ENCODE measurements at regions not wholly inside any gene's neighbourhood (a gene's known extent, or its start where the extent isn't known, plus 50 kb on each side); places are given as distances from the start of the nearest gene placed in this dataset.

- in situ Hi-C loops (cut with HindIII; ENCODE audit: low sequenced_read_pairs): no loop called here
Observed at GRCh38 chr12:76697849-76698248, 66.1 kb upstream of the ZDHHC17 start.

DNA sequence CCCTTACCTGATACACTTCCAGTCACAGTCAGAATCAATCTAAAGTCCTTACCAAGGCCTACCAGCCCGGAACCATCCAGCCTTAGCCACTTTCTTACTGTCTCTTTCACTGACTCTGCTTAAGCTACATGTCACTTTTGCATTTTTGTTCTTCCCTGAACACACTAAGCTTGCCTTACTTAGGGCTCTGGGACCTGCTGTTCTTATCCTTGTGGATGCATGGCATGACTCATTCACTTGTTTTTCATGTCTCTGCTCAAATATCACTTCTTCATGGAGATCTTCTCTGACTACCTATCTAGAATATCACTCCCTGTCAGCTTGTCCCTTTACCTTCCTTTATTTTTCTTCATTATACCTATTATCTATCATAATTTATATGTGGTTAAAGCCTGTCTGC is 65.6 kb upstream of the ZDHHC17 start:
- no peak overlapping the region for H3K4me3 ChIP-seq (ENCODE audit: low read depth, low read length)
- DNase-seq (ENCODE audit: low read depth): no peak
- no peak for TF ChIP-seq CTCF (IDR thresholded peaks at IDR 0.05; ENCODE audit: low read depth, low read length, missing control alignments)
- in situ Hi-C loops (cut with HindIII; ENCODE audit: low sequenced_read_pairs): no loop called here

More at GRCh38 chr12:76697849-76698248, 66.1 kb upstream of the ZDHHC17 start:
- no peak overlapping the region for H3K4me3 ChIP-seq (ENCODE audit: low read depth, low read length)
- no peak for TF ChIP-seq CTCF (IDR thresholded peaks at IDR 0.05; ENCODE audit: low read depth, low read length, missing control alignments)
- DNase-seq (ENCODE audit: low read depth): no peak

- in situ Hi-C loops (cut with HindIII; ENCODE audit: low sequenced_read_pairs): no loop called here
- no peak for DNase-seq (ENCODE audit: low read depth)
- H3K4me3 ChIP-seq (ENCODE audit: low read depth, low read length): no peak overlapping the region
- TF ChIP-seq CTCF (IDR thresholded peaks at IDR 0.05; ENCODE audit: low read depth, low read length, missing control alignments): no peak
Observed at GRCh38 chr12:76698966-76699365, 64.9 kb upstream of the ZDHHC17 start.

DNA sequence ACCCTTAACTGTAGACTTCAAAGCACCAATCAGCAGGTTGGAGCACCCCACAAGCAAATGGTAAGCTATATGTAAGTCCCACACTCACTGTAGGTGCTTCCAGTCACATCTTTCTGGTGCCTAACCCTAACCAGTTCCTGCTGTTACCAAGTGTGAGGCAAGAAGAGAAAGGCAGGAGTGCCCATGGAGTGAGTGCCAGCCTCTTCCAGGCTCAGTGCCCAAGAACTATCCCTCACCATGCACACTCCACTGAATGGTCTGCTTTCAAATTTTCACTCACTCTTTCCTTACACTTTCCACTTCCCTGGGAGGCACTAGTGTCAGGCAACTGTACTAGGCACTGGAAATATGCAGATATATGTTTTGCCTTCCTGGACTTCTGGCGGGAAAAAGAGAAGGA is 62.2 kb upstream of the ZDHHC17 start:
- TF ChIP-seq CTCF (IDR thresholded peaks at IDR 0.05; ENCODE audit: low read depth, low read length, missing control alignments): no peak

GRCh38 chr12:76702946-76703345 is 61.0 kb upstream of the ZDHHC17 start:
- in situ Hi-C loops (cut with HindIII; ENCODE audit: low sequenced_read_pairs): no loop called here
- no peak for DNase-seq (ENCODE audit: low read depth)
- TF ChIP-seq CTCF (IDR thresholded peaks at IDR 0.05; ENCODE audit: low read depth, low read length, missing control alignments): no peak
- no peak overlapping the region for H3K4me3 ChIP-seq (ENCODE audit: low read depth, low read length)

More for the DNA sequence above, 62.2 kb upstream of the ZDHHC17 start:
- in situ Hi-C loops (cut with HindIII; ENCODE audit: low sequenced_read_pairs): no loop called here
- no peak for DNase-seq (ENCODE audit: low read depth)
- no peak overlapping the region for H3K4me3 ChIP-seq (ENCODE audit: low read depth, low read length)

- in situ Hi-C loops (cut with HindIII; ENCODE audit: low sequenced_read_pairs): no loop called here
- no peak overlapping the region for H3K4me3 ChIP-seq (ENCODE audit: low read depth, low read length)
- DNase-seq (ENCODE audit: low read depth): no peak
- no peak for TF ChIP-seq CTCF (IDR thresholded peaks at IDR 0.05; ENCODE audit: low read depth, low read length, missing control alignments)
Observed at GRCh38 chr12:76704693-76705092, 59.2 kb upstream of the ZDHHC17 start.

GRCh38 chr12:76706101-76706500 is 57.8 kb upstream of the ZDHHC17 start:
- TF ChIP-seq CTCF (IDR thresholded peaks at IDR 0.05; ENCODE audit: low read depth, low read length, missing control alignments): no peak
- in situ Hi-C loops (cut with HindIII; ENCODE audit: low sequenced_read_pairs): no loop called here
- no peak for DNase-seq (ENCODE audit: low read depth)
- H3K4me3 ChIP-seq (ENCODE audit: low read depth, low read length): no peak overlapping the region
